Ectodermal cell (in vitro differentiated cells): ENCODE measurements at regions not wholly inside any gene's neighbourhood (a gene's known extent, or its start where the extent isn't known, plus 50 kb on each side); places are given as distances from the start of the nearest gene placed in this dataset.

Source experiments
- H3K27ac ChIP-seq: 2 replicates; pipeline ENCODE4 v1.7.0; 2013; ENCODE audit warnings: mild to moderate bottlenecking, low read depth, low read length; ENCODE audit not compliant: insufficient read depth, poor library complexity, severe bottlenecking
- H3K27me3 ChIP-seq: 2 replicates; pipeline ENCODE4 v1.7.0; 2013; ENCODE audit warnings: mild to moderate bottlenecking, low read length; ENCODE audit not compliant: insufficient read depth, control insufficient read depth, poor library complexity, severe bottlenecking
- H3K36me3 ChIP-seq: one replicate; pipeline ENCODE4 v1.7.0; 2013; ENCODE audit warnings: low read length; ENCODE audit not compliant: control insufficient read depth, insufficient read depth
- H3K4me1 ChIP-seq: one replicate; pipeline ENCODE4 v1.7.0; 2013; ENCODE audit warnings: low read length; ENCODE audit not compliant: control insufficient read depth, insufficient read depth
- H3K4me3 ChIP-seq: 2 replicates; pipeline ENCODE4 v1.7.0; 2013; ENCODE audit warnings: low read depth, low read length, control low read depth; ENCODE audit not compliant: insufficient read depth
- H3K9me3 ChIP-seq: 2 replicates; pipeline ENCODE4 v1.7.0; 2013; ENCODE audit warnings: mild to moderate bottlenecking, low read length, moderate library complexity; ENCODE audit not compliant: control insufficient read depth
- WGBS, 2 experiments: methylation state at CpG; one replicate each; pipeline ENCODE4 v1.1.7; 2013; ENCODE audit warnings: missing lambda C conversion rate in 2 of 2; 5-methylcytosine and 5-hydroxymethylcytosine counted together

- 93 to 98% methylated on average over 2 of the region's 2 CpGs for WGBS, 2 experiments
- H3K4me3 ChIP-seq = no peak overlapping the region
- H3K4me1 ChIP-seq = no peaks in the 10 kb centered on the region
- no peaks in the 10 kb centered on the region for H3K27me3 ChIP-seq
- no peaks in the 10 kb centered on the region for H3K36me3 ChIP-seq
- no peak overlapping the region for H3K27ac ChIP-seq
- H3K9me3 ChIP-seq = no peaks in the 10 kb centered on the region
These were observed 269.0 kb upstream of the RGMB start for GRCh38 chr5:98504505-98504904.

DNA sequence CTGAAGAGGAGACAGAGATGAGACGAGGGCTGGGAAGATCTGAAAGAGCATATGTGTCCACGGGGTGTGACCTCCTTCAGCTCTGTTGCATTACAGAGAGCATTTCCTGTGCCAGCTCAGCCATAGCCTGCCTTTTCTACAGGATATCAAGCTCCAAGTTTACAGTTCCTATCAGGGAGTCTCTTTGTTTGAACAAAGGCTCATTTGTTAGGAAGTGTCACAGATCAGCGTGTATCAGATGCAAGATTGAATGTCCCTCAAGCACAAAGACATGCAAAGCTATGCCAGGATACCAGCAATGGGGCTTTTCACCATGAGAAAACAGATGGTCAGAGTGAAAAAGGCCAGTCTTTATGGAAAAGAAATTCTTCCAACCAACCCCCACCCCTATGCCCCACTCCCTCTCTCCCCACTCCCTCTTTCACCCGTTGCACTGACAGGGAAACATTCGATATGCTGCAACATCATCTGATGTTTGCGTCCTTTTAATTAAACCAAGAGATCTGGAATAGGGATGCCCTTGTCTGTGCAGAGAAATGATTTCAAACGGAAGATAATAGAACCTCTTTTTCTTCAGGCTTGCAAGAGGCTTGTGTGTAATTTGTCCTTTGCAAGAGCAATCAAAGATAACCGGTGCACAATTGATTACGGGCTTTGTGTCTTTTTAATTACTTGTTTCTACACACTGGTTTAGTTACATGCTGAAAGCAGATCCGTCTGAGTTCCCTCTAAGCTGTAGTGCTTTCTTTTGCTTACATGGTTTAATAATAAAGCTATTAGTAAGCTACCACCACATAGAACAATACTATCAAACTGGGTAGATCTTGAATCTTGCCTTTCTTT, 263.1 kb upstream of the RGMB start:
- Histone ChIP-seq H3K9me3 (no peaks in the 10 kb centered on the region), H3K27me3 (peaks cover 24% of the 10 kb centered on the region), H3K27ac (no peak overlapping the region), H3K4me3 (no peak overlapping the region), H3K36me3 (no peaks in the 10 kb centered on the region), H3K4me1 (peaks cover 10% of the 10 kb centered on the region)
- 45 to 48% methylated on average over 9 to 10 of the region's 10 CpGs for WGBS, 2 experiments

DNA sequence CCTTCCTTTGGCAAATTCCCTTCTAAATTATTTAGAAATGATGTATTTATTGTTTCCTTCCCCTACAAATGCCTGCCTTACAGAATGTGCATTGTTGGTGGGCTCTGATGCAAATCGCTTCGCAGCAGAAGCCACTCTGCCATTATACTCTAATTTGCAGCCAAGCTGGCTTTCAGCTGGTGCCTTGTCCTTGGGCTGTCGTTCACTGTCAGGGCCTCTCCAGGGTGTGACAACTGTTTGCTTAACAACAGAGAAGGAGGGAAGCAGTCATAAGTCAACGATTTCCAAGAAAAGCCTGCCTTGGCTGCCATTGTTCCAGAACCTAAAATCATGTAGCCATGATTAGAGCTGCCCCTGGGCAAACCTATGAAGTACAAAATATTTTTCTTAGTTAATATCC, 260.1 kb upstream of the RGMB start:
- 6 to 9% methylated on average over 4 of the region's 4 CpGs for WGBS, 2 experiments
- Histone ChIP-seq H3K4me1 (peaks cover 14% of the 10 kb centered on the region), H3K27ac (no peak overlapping the region), H3K36me3 (no peaks in the 10 kb centered on the region), H3K27me3 (peaks cover 31% of the 10 kb centered on the region), H3K9me3 (no peaks in the 10 kb centered on the region), H3K4me3 (no peak overlapping the region)

- H3K4me1 ChIP-seq = peaks cover 14% of the 10 kb centered on the region
- peaks cover 31% of the 10 kb centered on the region for H3K27me3 ChIP-seq
- WGBS, 2 experiments = 86 to 98% methylated on average over 3 of the region's 3 CpGs
- H3K9me3 ChIP-seq = no peaks in the 10 kb centered on the region
- H3K4me3 ChIP-seq = no peak overlapping the region
- H3K36me3 ChIP-seq = no peaks in the 10 kb centered on the region
- no peak overlapping the region for H3K27ac ChIP-seq
These were observed 259.2 kb upstream of the RGMB start for GRCh38 chr5:98514215-98514614.

- H3K27me3 ChIP-seq = peaks cover 28% of the 10 kb centered on the region
- H3K36me3 ChIP-seq = no peaks in the 10 kb centered on the region
- no peak overlapping the region for H3K27ac ChIP-seq
- H3K4me1 ChIP-seq = peaks cover 4% of the 10 kb centered on the region
- no peaks in the 10 kb centered on the region for H3K9me3 ChIP-seq
- no peak overlapping the region for H3K4me3 ChIP-seq
- WGBS, 2 experiments = 92 to 94% methylated on average over 4 of the region's 4 CpGs
These were observed 256.8 kb upstream of the RGMB start for GRCh38 chr5:98516701-98517100.

GRCh38 chr5:98517560-98518366, 255.7 kb upstream of the RGMB start:
- peaks cover 4% of the 10 kb centered on the region for H3K4me1 ChIP-seq
- WGBS, 2 experiments = 85 to 89% methylated on average over 4 of the region's 4 CpGs

GRCh38 chr5:98518754-98519153, 254.7 kb upstream of the RGMB start:
- Histone ChIP-seq H3K36me3 (no peaks in the 10 kb centered on the region), H3K27ac (no peak overlapping the region), H3K27me3 (peaks cover 20% of the 10 kb centered on the region), H3K4me1 (peaks cover 4% of the 10 kb centered on the region), H3K4me3 (no peak overlapping the region), H3K9me3 (no peaks in the 10 kb centered on the region)
- WGBS, 2 experiments = 62% methylated on average over 1 of the region's 1 CpG; no CpG with 5 or more reads in 1 of the 2 experiments

More at GRCh38 chr5:98517560-98518366, 255.7 kb upstream of the RGMB start:
- Histone ChIP-seq H3K27me3 (peaks cover 20% of the 10 kb centered on the region), H3K4me3 (no peak overlapping the region), H3K36me3 (no peaks in the 10 kb centered on the region), H3K27ac (no peak overlapping the region), H3K9me3 (no peaks in the 10 kb centered on the region)

GRCh38 chr5:98519571-98519970, 253.9 kb upstream of the RGMB start:
- H3K27me3 ChIP-seq = peaks cover 15% of the 10 kb centered on the region
- 91 to 96% methylated on average over 4 of the region's 4 CpGs for WGBS, 2 experiments
- no peaks in the 10 kb centered on the region for H3K9me3 ChIP-seq
- H3K4me1 ChIP-seq = peaks cover 4% of the 10 kb centered on the region
- H3K27ac ChIP-seq = no peak overlapping the region
- H3K4me3 ChIP-seq = no peak overlapping the region
- H3K36me3 ChIP-seq = no peaks in the 10 kb centered on the region

DNA sequence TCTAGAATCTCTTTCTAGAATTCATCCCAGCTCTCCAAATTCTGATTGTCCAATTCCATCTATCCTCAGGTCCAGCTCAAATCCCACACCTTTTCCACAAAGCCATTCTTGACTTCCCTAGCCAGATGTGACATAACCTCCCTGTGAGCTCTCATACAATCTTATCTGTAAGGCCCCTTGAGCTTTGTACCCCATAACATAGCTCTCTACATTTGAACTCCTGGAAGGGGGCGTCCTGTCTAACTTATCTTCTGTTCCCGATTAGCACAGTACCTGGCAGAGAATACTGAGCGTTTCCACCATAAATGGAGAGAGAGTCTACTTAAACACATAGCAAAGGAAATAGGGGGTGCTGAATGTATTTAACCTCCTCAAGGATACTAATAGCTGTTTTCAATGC, 251.6 kb upstream of the RGMB start:
- 95 to 96% methylated on average over 3 of the region's 3 CpGs for WGBS, 2 experiments
- H3K27me3 ChIP-seq = no peaks in the 10 kb centered on the region

GRCh38 chr5:98524773-98525172, 248.7 kb upstream of the RGMB start:
- Histone ChIP-seq H3K4me3 (no peak overlapping the region), H3K4me1 (no peaks in the 10 kb centered on the region), H3K27me3 (no peaks in the 10 kb centered on the region), H3K9me3 (no peaks in the 10 kb centered on the region), H3K27ac (no peak overlapping the region), H3K36me3 (no peaks in the 10 kb centered on the region)

More for the DNA sequence above, 251.6 kb upstream of the RGMB start:
- H3K36me3 ChIP-seq = no peaks in the 10 kb centered on the region
- H3K9me3 ChIP-seq = no peaks in the 10 kb centered on the region
- H3K4me1 ChIP-seq = peaks cover 4% of the 10 kb centered on the region
- H3K27ac ChIP-seq = no peak overlapping the region
- H3K4me3 ChIP-seq = no peak overlapping the region
